ENCODE measurements at regions not wholly inside any gene's neighbourhood (a gene's known extent, or its start where the extent isn't known, plus 50 kb on each side); places are given as distances from the start of the nearest gene placed in this dataset.

DNA sequence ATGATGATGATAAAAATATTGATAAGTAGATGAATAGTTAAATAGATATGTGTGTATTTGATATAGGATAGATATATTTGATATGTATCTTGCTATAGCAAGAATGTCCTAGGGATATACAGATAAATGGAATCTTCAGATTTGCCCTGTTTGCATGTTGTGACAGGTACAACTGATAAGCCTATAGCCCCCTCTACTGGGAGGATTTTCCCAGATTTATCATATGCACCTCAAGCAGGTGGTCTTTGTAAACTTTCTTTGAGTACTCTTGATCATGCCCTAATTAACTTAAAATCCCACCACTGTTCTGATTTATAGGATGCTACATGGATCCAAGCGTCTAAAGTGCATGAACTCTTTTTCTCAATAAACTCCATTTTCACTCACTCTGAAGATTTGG lies 1050.7 kb downstream of the SORCS3 start:
- TF ChIP-seq, protein P1, sequence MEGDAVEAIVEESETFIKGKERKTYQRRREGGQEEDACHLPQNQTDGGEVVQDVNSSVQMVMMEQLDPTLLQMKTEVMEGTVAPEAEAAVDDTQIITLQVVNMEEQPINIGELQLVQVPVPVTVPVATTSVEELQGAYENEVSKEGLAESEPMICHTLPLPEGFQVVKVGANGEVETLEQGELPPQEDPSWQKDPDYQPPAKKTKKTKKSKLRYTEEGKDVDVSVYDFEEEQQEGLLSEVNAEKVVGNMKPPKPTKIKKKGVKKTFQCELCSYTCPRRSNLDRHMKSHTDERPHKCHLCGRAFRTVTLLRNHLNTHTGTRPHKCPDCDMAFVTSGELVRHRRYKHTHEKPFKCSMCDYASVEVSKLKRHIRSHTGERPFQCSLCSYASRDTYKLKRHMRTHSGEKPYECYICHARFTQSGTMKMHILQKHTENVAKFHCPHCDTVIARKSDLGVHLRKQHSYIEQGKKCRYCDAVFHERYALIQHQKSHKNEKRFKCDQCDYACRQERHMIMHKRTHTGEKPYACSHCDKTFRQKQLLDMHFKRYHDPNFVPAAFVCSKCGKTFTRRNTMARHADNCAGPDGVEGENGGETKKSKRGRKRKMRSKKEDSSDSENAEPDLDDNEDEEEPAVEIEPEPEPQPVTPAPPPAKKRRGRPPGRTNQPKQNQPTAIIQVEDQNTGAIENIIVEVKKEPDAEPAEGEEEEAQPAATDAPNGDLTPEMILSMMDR (IDR thresholded peaks at IDR 0.05), result no peak
- TF ChIP-seq POLR2A (IDR thresholded peaks at IDR 0.05; ENCODE audit: low read length) (no peak), FOSL2 (IDR thresholded peaks at IDR 0.05) (no peak), FOSL2 (CRISPR knock-in tag; IDR thresholded peaks at IDR 0.05) (no peak), EP300 (IDR thresholded peaks at IDR 0.05) (no peak), ESRRA (IDR thresholded peaks at IDR 0.05; ENCODE audit: borderline replicate concordance, low read length) (no peak), HOXA7 (CRISPR knock-in tag; IDR thresholded peaks at IDR 0.05) (no peak)
- TF ChIP-seq, protein P2, sequence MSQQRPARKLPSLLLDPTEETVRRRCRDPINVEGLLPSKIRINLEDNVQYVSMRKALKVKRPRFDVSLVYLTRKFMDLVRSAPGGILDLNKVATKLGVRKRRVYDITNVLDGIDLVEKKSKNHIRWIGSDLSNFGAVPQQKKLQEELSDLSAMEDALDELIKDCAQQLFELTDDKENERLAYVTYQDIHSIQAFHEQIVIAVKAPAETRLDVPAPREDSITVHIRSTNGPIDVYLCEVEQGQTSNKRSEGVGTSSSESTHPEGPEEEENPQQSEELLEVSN (IDR thresholded peaks at IDR 0.05; ENCODE audit: borderline replicate concordance, low read depth), result no peak
- TF ChIP-seq, protein P3, sequence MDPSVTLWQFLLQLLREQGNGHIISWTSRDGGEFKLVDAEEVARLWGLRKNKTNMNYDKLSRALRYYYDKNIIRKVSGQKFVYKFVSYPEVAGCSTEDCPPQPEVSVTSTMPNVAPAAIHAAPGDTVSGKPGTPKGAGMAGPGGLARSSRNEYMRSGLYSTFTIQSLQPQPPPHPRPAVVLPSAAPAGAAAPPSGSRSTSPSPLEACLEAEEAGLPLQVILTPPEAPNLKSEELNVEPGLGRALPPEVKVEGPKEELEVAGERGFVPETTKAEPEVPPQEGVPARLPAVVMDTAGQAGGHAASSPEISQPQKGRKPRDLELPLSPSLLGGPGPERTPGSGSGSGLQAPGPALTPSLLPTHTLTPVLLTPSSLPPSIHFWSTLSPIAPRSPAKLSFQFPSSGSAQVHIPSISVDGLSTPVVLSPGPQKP (IDR thresholded peaks at IDR 0.05; ENCODE audit: low read depth, low read length), result no peak
- TF ChIP-seq, protein P4, sequence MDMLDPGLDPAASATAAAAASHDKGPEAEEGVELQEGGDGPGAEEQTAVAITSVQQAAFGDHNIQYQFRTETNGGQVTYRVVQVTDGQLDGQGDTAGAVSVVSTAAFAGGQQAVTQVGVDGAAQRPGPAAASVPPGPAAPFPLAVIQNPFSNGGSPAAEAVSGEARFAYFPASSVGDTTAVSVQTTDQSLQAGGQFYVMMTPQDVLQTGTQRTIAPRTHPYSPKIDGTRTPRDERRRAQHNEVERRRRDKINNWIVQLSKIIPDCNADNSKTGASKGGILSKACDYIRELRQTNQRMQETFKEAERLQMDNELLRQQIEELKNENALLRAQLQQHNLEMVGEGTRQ (IDR thresholded peaks at IDR 0.05), result no peak
